ELF-1 (cell line): ENCODE measurements at regions not wholly inside any gene's neighbourhood (a gene's known extent, or its start where the extent isn't known, plus 50 kb on each side); places are given as distances from the start of the nearest gene placed in this dataset.

Source experiments
- DNase-seq: peaks from one replicate; pipeline ENCODE4 v3.0.0-alpha.2; 2016; ENCODE audit warnings: low read depth, low spot score

DNA sequence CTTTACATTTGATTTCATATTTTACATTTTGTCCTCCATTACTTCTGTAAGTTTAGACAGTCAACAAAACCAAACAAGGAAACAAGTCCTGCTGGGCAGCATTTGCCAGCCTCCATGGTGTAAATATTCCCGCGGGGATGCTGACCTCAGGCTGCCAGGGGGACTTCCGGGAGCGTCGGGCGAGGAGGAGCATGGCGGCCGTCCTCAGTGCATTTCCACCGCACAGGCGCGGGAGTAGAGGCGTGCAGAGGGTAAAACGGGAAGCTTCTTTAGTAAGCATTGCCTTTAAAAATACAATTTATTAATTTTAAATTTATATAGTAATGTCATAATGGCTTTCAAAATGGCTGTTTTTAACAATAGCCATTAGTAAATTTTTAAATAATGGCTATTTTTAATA lies 385.3 kb upstream of the IRX4 start:
- DNase-seq: no peak

DNA sequence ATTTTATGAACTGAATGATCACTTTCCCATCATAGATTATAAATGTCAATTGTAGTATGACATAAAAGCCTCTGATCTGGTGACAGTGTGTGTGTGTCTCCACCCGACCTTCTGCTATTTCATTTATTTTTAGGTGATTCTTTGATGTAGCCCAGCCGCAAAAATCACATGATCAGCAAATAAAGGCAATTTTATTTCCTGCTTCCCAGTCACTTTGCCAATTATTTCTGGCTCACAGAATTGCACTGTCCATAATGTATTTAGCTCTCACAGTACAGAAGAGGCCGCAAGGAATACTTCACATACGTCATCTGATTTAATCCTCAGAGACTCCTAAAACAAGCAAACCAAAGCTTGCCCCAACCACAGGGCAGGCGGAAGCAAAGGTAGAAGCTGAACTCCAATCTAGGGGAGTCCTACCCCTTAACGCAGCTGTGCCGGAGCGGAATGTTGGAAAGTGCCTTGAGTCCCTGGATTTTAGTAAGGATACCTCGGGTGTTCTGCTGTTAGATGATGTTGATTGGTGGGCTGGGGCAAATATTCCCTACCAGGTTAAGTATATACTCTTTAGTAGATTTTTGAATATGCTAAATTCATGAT lies 384.0 kb upstream of the IRX4 start:
- no peak for DNase-seq

DNA sequence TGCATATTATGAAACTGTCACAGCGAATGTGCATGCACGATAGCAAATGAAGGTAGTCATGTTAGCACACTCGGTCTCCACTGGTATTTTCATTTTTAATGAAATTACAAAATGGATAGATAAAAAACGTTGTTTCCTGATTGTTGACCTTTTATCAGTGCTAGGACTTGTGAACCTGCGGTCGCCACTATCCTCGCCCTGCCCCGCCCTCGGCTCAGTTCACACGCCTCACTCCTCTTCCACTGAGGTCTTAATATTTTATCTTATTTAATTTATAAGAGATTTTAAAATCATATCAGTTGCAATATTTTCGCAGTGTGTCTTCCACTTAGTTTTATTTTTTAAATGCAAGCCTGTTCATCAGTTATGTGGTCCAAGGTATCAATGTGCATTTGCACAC lies 382.6 kb upstream of the IRX4 start:
- no peak for DNase-seq

DNA sequence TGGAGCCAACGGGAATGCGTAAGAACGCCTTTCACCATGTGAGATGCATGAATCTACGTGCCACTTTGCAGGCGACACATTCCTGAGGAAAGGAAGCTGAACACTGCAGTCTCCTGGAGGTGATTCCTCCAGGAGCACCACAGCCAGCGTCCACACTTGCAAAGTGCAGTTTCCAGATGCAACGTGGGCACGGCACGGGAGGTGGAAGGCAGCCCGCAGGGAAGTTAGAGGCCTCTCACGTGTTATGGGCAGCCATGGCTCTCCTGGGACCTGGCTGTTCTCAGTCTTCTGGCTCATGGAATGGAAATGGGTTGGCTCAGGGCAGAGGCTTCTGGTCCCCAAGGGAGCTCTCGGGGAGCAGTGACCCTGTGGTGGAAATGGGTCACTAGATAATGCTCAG lies 381.0 kb upstream of the IRX4 start:
- DNase-seq: no peak

DNA sequence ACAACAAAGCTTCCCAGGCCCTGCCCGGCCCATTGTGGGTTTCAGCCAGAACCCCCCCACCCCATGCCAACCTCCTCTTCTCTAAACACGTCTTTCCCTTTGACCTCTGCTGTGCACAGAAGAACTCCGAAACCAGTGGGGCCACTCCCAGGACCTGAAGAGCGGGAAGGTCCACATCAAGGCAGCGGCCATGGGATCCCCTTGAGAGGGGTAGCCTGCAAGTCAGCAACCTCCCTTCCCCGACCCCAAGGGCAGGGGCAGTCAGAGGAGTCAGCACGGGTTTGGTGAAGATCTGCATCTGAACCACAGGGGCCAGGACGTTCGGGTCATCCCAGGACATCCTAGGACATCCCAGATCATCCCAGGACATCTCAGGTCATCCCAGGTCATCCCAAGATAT lies 379.9 kb upstream of the IRX4 start:
- no peak for DNase-seq

DNA sequence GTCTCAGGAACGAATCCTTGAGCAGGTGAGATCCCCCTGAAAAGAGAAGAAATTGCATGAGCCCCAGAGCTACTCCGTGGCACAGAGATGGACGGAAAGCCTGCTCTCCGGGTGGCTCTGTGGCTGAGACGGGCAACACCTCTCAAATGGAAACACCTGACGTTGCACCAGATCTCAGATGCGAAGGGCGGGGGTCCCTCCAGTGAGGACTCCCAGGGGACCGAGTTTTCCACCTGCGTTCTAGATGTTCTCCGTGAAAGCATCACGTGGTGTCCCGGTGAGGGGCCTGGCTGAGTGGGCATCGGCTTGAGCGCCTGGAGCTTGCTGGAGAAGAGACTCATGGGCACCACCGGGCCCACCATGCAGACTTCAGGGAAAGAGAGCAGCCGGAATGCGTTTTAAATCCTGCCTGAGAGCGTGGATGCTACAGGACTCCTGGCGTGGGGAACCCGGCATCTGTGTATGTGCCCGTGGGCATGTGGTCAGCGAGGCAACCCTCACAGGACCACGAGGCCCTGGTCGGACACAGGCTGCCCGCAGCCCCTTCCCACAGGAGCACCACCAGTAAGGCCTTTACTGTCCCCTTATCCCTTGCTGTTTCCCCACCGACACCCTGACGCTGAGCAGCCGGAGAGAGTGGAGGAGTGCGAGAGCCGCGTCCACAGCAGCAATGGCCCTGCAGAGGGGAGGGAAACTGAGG lies 378.4 kb upstream of the IRX4 start:
- no peak for DNase-seq

DNA sequence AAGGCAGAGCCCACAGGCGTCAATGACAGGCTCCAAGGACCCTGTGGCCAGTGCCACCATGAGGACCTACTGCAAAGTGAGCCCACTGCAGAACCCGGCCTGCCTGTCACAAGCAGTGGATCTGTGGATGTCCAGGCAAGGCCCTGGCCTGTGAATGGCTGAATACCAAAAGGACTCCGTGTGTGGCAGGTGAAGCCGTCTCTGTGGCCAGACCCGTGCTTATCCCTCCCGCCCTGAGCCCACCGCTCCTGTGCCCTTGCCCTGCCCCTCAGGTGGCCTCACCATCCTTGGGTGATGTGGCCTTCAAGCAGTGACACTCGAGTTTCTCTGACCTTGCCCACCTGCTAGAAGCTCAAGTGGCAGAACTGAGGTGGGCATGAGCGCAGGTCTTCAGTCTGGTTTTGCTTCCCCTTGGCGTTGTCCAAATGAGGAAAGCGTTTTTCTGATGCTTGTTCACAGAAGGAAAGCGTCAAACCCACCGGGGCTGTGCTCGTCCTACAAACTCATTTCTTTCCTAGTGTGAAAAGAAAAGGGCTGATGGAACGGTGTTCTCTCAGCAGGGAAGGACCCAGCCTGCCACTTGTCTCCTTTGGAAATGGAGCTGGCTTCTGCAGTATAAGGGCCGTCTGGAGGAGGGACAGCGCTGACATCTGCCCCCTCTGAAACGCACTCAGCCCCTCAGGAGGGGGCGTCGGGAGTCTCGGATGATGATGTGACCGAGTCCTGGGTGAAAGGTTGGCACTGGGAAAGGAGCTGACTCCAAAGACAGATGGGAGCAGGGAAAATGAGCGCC lies 377.7 kb upstream of the IRX4 start:
- DNase-seq: no peak

DNA sequence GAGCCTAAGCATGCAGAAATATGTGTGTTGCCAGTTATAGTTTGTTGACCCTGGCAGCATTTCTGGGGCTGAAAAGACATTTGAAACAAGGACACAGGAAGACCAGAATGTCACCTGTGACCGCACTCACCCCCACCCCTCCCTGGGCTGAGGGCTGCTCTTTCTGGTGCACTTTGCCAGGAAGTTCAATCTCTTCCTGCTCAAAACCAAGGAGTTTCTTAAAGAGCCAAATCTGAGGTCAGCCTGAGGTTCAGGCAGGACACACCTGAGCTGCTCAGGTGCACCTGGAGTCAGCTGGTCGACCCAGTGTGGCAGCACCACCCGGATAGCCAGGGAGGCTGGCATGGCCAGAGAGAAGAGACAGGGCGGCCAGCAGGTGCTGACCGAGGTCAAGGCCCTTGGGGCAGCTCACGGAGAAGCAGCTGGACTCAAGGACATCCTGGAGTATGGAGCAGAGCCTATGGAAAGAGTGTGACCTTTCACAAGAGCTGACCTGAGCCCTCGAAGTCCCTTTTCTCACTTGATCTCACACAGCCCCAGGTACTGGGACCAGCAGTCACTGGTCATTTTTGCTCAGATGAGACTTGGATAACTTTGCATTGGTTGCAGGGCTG lies 376.9 kb upstream of the IRX4 start:
- DNase-seq: no peak

DNA sequence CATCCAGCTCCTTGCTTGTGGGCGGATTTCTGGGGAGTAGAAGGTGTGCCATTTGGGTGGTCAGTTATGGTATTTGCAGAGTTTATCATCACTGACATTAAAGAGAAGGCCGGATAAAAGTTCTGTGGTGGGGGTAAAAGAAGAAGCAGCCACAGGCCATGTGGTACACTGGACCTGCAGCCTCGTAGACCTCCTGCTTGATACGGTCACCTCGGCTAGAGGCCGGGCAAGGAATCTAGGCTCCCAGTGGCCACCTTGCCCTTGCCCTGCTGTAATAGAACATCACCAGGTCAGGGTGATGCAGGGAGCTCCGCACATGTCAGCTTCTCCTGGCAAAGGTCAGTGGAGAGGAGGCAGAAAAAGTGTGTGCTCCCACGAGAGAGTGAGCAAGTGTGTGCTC lies 376.1 kb upstream of the IRX4 start:
- no peak for DNase-seq

DNA sequence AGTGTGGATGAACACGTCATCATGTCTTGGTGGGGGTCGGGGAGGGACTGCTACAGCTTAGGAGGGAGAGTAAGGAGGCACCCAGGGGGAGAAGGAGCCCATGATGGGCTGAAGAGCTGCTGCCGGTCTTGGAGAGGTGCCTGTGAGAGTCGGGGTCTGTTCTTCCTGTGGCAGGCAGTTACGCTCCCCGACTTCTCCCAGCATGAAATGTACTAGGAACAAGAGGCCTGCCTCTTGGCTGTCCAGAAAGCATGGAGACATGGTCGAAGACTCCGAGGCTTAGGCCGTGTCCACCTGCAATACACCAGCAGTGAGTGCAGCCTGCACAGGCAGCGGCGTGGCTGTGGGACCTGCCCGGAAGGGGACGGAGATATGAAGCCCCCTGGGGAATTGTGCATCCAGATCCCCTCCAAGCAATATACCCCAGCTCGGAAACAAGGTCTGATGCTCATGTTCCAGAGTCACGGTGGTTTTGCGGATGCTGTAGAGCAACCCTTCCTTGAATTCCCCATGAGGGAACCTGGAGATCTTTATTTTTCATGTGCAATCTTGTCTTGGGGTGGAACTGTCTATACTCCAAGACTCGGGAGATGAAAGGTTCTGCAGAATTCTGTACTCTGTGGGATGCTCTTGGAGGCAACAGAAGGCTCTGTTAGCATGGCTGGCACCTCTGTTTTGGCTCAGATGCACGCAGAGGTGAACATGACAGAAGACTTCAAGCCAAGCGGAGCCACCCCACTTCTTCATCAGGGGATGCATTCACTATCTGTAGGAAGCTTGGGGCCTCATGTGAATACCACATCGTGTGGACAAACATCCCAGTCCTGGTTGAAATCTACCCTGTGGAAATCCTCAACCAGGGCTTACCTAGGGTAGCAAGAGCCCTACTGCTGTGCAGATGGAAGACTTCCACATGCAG lies 374.9 kb upstream of the IRX4 start:
- no peak for DNase-seq

DNA sequence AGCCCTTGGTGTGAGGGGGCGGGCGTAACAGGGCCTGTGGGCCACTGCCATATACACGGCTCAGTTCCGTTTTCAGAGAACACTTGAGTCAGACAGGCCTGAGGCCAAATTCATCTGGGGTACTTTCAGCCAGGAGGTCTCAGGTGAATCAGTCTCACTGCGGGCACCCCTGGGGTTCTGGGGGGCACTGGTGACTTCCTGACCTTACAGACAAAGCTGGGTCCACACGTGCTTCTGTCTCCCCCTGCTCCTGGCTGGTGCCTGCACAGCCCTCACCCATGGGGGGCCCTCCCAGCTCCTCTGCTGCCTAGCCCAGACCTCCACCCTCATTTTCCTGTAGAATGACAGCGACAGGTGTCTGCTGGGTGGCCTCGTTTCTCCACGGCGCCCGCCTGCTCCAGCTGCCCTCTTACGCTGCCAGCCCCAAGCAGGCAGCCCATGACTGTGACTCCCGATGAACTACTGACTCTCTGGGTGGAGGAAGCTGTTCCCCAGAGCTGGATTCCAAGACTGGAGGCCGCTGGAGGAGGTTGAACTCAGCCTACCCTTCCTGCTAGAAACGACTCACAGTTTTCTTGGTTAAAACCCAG lies 374.1 kb upstream of the IRX4 start:
- DNase-seq: no peak

DNA sequence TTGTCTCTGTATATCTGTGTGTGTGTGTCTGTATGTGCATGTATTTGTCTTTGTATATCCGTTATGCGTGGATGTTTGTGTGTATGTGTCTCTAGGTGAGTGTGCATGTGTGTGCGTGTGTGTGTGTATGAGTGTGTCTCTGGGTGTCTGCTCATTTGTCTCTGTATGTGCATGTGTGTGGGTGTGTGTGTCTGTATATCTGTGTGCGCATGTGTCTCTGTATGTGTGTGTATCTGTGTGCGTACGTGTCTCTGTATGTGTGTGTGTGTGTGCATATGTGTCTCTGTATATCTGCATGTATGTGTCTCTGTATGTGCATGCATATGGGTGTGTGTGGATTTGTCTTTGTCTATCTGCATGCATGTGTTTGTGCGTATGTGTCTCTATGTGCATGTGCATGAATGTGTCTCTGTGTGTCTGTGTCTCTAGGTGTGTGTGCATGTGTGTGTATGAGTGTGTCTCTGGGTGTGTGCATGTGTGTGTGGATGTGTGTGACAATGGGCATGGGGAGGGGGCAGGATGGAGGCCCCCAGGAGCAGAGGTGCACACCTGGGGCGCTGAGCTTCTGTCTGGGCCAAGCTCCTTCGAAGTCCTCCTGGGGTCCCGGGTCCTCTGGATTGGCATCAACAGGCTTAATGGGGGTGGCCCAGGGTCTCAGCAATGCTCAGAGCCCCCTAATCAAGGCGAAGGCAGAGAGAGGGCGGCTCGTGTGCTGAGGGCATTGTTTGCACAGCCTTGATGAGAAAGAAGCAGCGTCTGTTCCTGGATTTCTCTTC lies 373.4 kb upstream of the IRX4 start:
- DNase-seq: no peak

DNA sequence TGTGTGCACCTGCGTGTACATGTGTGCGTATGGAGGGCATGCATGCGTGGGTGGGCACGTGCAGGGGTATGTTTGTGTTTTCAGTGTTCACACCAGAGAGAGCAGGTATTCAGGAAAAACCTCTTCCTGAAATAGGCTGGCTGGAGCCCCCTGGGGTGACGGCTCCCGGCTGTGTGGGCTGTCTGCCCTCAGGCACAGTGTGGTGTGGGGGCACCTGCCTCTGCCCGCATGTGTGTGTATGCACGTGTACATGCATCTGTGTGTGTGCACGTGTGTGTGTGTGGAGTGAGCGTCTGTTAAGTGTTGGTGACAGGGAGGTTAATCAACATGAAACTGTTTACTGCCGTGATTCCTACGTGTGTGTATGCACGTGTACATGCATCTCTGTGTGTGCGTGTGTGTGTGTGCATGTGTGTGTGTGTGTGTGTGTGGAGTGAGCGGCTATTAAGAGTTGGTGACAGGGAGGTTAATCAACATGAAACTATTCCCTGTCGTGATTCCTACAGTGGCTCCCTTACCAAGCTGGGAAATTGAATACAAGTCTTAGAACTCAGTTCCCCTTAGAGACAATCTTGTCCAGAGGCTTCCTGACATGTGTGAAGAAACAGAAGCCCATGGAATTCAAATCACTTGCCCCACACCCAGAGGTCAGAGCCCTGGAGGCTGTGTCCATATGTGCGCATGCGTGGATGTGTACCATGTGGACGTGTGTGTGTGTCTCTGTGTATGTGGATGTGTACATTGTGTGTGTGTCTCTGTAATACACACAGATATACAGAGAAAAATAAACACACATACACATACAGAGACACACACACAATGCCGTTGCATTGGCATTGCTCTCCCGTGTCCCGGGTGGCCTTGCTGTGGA lies 372.4 kb upstream of the IRX4 start:
- no peak for DNase-seq

DNA sequence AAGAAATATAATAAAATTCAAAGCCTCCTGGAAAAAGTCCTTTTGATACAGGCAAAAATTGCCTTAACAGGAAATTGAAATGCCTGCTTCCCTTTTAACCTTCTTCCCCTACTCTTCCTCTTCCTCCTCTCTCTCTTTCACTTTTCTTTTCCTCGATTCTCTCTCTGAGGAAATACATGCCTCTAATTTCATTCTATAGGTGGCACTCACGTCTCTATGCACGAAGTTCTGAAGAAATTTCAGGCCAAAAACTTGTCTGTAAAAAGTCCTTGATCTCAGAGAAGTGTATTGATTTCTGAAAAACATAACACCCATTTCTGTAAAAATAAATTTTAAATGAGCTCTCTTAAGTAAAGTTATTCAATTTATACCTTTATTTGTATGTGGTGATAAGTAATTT lies 371.7 kb upstream of the IRX4 start:
- DNase-seq: no peak

DNA sequence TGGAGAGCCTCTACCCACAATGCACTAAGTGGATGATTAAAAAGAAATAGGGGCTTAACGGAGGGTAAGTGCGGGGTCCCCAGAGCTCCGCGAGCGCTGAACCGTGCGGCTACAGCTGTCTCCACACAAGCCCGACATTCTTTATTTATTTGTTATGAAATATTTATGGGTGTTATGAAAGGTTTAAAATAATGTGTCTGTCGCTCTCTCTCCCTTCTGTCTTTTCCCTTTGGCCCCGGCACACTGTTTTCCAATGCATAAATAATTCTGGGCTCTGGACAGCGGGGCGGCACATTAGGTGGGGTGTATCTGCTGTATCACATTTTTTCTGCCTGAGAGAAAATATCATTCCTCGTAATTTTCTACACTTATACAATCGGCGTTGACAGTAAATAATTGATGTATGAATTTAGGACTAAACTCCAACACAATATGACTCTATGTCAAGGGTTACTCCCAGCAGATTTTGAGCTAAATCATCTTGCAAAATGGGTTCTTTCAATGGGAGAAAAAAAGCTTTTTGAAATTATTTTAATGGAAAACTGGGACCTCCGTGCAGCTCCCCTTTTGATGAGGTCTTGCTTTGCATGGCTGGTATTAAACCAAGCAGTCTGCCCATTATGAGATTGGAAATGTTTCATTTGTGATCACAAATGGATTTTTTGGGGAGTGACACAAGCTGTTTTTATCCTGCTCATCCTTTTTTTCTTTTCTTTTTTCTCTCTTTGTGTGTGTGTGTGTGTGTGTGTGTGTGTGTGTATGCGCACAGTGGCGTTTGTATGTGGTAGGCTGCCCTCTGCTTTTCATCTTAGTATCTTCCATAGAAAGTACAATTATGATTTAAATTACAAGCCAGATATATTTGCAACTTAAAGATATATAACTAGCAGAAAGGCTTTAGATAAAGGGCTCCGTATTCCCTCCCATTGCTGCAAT lies 370.6 kb upstream of the IRX4 start:
- DNase-seq: no peak

DNA sequence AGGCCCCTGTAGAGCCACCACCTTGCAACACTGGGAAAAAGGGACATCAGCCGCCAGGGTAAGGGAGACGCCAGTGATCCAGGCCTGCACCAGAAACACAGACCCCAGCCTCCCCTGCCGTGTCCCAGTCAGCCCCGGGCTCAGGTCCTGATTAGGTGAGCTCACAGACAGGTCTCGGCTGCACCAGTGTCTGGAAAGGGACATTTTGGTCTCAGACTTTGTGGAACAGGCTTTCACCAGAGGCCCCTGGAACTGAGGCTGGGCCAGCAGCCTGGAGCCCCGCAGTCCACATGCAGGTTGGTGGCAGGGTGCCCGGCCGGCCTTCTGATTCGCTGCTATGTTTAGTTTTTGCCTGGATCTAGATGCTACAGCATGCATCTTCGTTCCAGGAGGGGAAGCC lies 369.0 kb upstream of the IRX4 start:
- no peak for DNase-seq

DNA sequence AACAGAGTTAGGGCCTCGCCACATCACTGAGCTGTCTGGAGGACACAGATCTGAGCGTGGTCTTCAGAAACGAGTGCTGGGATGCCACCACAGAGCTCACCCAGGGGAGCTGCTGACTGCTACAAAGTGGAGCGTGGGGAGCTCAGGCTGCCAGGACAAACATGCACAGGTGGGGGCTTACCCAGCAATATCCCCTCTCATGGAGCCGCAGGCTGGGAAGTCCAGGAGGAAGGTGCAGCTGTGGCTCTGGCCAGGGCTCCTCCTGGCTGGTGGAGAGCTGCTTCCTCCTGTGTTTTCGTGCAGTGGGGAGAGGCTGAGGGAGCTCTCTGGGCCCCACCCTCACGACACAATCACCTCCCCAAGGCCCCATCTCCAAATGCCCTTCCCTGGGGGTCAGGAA lies 368.6 kb upstream of the IRX4 start:
- no peak for DNase-seq

DNA sequence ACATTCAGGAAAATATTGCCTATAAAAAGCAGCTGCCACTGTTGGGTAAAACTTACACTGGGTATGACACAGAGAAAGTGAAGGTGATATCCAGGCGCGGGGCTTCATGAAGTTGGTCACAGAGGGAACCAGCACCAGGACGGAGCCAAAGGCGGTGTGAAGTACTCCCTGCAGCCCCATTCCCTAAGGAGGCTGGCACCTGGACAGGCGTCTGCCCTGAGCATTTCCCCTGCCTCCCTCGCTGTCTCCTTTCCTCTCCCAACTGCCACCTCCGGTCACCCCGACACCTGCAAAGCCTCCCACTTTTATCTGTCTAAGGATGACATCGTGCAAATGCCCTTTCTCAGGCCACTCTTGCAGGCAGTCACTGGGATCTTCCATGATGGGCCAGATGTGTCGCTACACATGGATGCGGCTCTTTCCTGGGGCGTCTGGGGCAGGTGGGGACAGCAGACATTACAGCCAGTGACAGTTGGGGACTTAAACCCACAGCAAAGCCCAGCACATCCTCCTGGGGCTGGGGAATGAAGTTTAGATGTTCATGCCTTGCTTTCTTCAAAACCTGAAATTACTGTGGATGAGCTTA lies 367.7 kb upstream of the IRX4 start:
- DNase-seq: no peak
